HG03159 (cell line): ENCODE measurements at regions not wholly inside any gene's neighbourhood (a gene's known extent, or its start where the extent isn't known, plus 50 kb on each side); places are given as distances from the start of the nearest gene placed in this dataset.
"Not testable (repeated sequence)": the region's sequence is repeated elsewhere in the genome, so short reads cannot be mapped to it uniquely, and the experiment has no call there.

Experiments used
- ATAC-seq: cut with Tn5 transposase; IDR thresholded peaks from one replicate; pipeline ENCODE4 v1.9.1; 2021; ENCODE audit warnings: mild to moderate bottlenecking, moderate library complexity; ENCODE audit not compliant: unreplicated experiment

- ATAC-seq = no peak
Observed at GRCh38 chr2:235216901-235217300, 265.1 kb downstream of the SH3BP4 start.

GRCh38 chr2:235217846-235218245 is 266.0 kb downstream of the SH3BP4 start:
- ATAC-seq = no peak

GRCh38 chr2:235218486-235218907 is 266.7 kb downstream of the SH3BP4 start:
- no peak for ATAC-seq

- no peak for ATAC-seq
Observed at GRCh38 chr2:235219048-235219447, 267.2 kb downstream of the SH3BP4 start.

GRCh38 chr2:235220331-235220730 is 268.5 kb downstream of the SH3BP4 start:
- ATAC-seq = no peak

GRCh38 chr2:235223011-235223410 is 270.8 kb upstream of the AGAP1 start:
- no peak for ATAC-seq

- ATAC-seq = no peak
Observed at GRCh38 chr2:235224410-235224809, 269.4 kb upstream of the AGAP1 start.

GRCh38 chr2:235225261-235225660 is 268.6 kb upstream of the AGAP1 start:
- ATAC-seq = no peak

GRCh38 chr2:235227590-235227989 is 266.3 kb upstream of the AGAP1 start:
- ATAC-seq = no peak

GRCh38 chr2:235228422-235228821 is 265.4 kb upstream of the AGAP1 start:
- ATAC-seq = not testable (repeated sequence)

- ATAC-seq = no peak
Observed at GRCh38 chr2:235229236-235229635, 264.6 kb upstream of the AGAP1 start.

GRCh38 chr2:235230821-235231601 is 262.8 kb upstream of the AGAP1 start:
- ATAC-seq = no peak

- ATAC-seq = no peak
Observed at GRCh38 chr2:235232449-235233433, 261.1 kb upstream of the AGAP1 start.

GRCh38 chr2:235234736-235235135 is 259.1 kb upstream of the AGAP1 start:
- ATAC-seq = no peak

- no peak for ATAC-seq
Observed at GRCh38 chr2:235235977-235236767, 257.7 kb upstream of the AGAP1 start.

GRCh38 chr2:235238537-235238936 is 255.3 kb upstream of the AGAP1 start:
- no peak for ATAC-seq

GRCh38 chr2:235240574-235240973 is 253.3 kb upstream of the AGAP1 start:
- ATAC-seq = no peak

GRCh38 chr2:235244255-235245220 is 249.3 kb upstream of the AGAP1 start:
- no peak for ATAC-seq

- no peak for ATAC-seq
Observed at GRCh38 chr2:235247001-235247400, 246.8 kb upstream of the AGAP1 start.

GRCh38 chr2:235255693-235256092 is 238.2 kb upstream of the AGAP1 start:
- ATAC-seq = no peak
